ENCODE measurements at regions not wholly inside any gene's neighbourhood (a gene's known extent, or its start where the extent isn't known, plus 50 kb on each side); places are given as distances from the start of the nearest gene placed in this dataset.

- Histone ChIP-seq H3K36me3 (replicated peaks; ENCODE audit: low read depth, low read length) (no peaks in the 10 kb centered on the region), H3K27me3 (ENCODE audit: low read depth, low read length) (no peaks in the 10 kb centered on the region), H3K4me1 (ENCODE audit: low read length) (no peaks in the 10 kb centered on the region), H3K4me2 (ENCODE audit: low read length) (no peak overlapping the region), H3K27ac (ENCODE audit: low read length) (no peak overlapping the region), H4K20me1 (ENCODE audit: insufficient read depth, low read length) (no peaks in the 10 kb centered on the region), H3K9me3 (ENCODE audit: insufficient read depth, low read length) (no peaks in the 10 kb centered on the region), H2AFZ (ENCODE audit: low read depth, low read length) (no peak overlapping the region), H3K79me2 (ENCODE audit: low read length) (no peaks in the 10 kb centered on the region), H3K9ac (ENCODE audit: low read length) (no peak overlapping the region), H3K4me3 (ENCODE audit: low read length) (no peak overlapping the region)
- no peak for TF ChIP-seq EZH2phosphoT487 (IDR thresholded peaks at IDR 0.05; ENCODE audit: low read depth)
- no peak for TF ChIP-seq CTCF (IDR thresholded peaks at IDR 0.05; ENCODE audit: low read depth, low read length)
Measured at GRCh38 chr6:81638366-81638765, 114.1 kb downstream of the TENT5A start.

GRCh38 chr6:81636930-81637568 lies 115.4 kb downstream of the TENT5A start:
- no peak overlapping the region for H3K9ac ChIP-seq (ENCODE audit: low read length)
- H2AFZ ChIP-seq (ENCODE audit: low read depth, low read length), result no peak overlapping the region
- no peaks in the 10 kb centered on the region for H3K27me3 ChIP-seq (ENCODE audit: low read depth, low read length)
- H3K36me3 ChIP-seq (replicated peaks; ENCODE audit: low read depth, low read length), result no peaks in the 10 kb centered on the region
- H3K27ac ChIP-seq (ENCODE audit: low read length), result no peak overlapping the region
- H3K4me2 ChIP-seq (ENCODE audit: low read length), result no peak overlapping the region
- no peaks in the 10 kb centered on the region for H3K4me1 ChIP-seq (ENCODE audit: low read length)
- no peaks in the 10 kb centered on the region for H3K79me2 ChIP-seq (ENCODE audit: low read length)
- H4K20me1 ChIP-seq (ENCODE audit: insufficient read depth, low read length), result no peaks in the 10 kb centered on the region
- no peak overlapping the region for H3K4me3 ChIP-seq (ENCODE audit: low read length)
- TF ChIP-seq CTCF (IDR thresholded peaks at IDR 0.05; ENCODE audit: low read depth, low read length), result no peak
- no peak for TF ChIP-seq EZH2phosphoT487 (IDR thresholded peaks at IDR 0.05; ENCODE audit: low read depth)
- H3K9me3 ChIP-seq (ENCODE audit: insufficient read depth, low read length), result no peaks in the 10 kb centered on the region

- H3K4me2 ChIP-seq (ENCODE audit: low read length), result no peak overlapping the region
- no peaks in the 10 kb centered on the region for H3K36me3 ChIP-seq (replicated peaks; ENCODE audit: low read depth, low read length)
- H3K4me3 ChIP-seq (ENCODE audit: low read length), result no peak overlapping the region
- H3K79me2 ChIP-seq (ENCODE audit: low read length), result no peaks in the 10 kb centered on the region
- no peaks in the 10 kb centered on the region for H4K20me1 ChIP-seq (ENCODE audit: insufficient read depth, low read length)
- no peak overlapping the region for H3K9ac ChIP-seq (ENCODE audit: low read length)
- no peak overlapping the region for H2AFZ ChIP-seq (ENCODE audit: low read depth, low read length)
- H3K27ac ChIP-seq (ENCODE audit: low read length), result no peak overlapping the region
- H3K27me3 ChIP-seq (ENCODE audit: low read depth, low read length), result no peaks in the 10 kb centered on the region
- H3K9me3 ChIP-seq (ENCODE audit: insufficient read depth, low read length), result peaks cover 5% of the 10 kb centered on the region; the same call in 1 of the 2 replicates
- H3K4me1 ChIP-seq (ENCODE audit: low read length), result no peaks in the 10 kb centered on the region
- TF ChIP-seq EZH2phosphoT487 (IDR thresholded peaks at IDR 0.05; ENCODE audit: low read depth) (no peak), CTCF (IDR thresholded peaks at IDR 0.05; ENCODE audit: low read depth, low read length) (no peak)
Measured at GRCh38 chr6:81634155-81634880, 118.2 kb downstream of the TENT5A start.

GRCh38 chr6:81633391-81633790 lies 119.1 kb downstream of the TENT5A start:
- H4K20me1 ChIP-seq (ENCODE audit: insufficient read depth, low read length), result no peaks in the 10 kb centered on the region
- H3K27me3 ChIP-seq (ENCODE audit: low read depth, low read length), result no peaks in the 10 kb centered on the region
- no peaks in the 10 kb centered on the region for H3K4me1 ChIP-seq (ENCODE audit: low read length)
- H3K36me3 ChIP-seq (replicated peaks; ENCODE audit: low read depth, low read length), result no peaks in the 10 kb centered on the region
- no peak overlapping the region for H2AFZ ChIP-seq (ENCODE audit: low read depth, low read length)
- H3K4me3 ChIP-seq (ENCODE audit: low read length), result no peak overlapping the region
- H3K9me3 ChIP-seq (ENCODE audit: insufficient read depth, low read length), result peaks cover 5% of the 10 kb centered on the region; the same call in 1 of the 2 replicates
- H3K4me2 ChIP-seq (ENCODE audit: low read length), result no peak overlapping the region
- TF ChIP-seq EZH2phosphoT487 (IDR thresholded peaks at IDR 0.05; ENCODE audit: low read depth) (no peak), CTCF (IDR thresholded peaks at IDR 0.05; ENCODE audit: low read depth, low read length) (no peak)
- no peaks in the 10 kb centered on the region for H3K79me2 ChIP-seq (ENCODE audit: low read length)
- no peak overlapping the region for H3K9ac ChIP-seq (ENCODE audit: low read length)
- H3K27ac ChIP-seq (ENCODE audit: low read length), result no peak overlapping the region
